Trophoblast cell (in vitro differentiated cells and primary cell): ENCODE measurements at regions not wholly inside any gene's neighbourhood (a gene's known extent, or its start where the extent isn't known, plus 50 kb on each side); places are given as distances from the start of the nearest gene placed in this dataset.

ENCODE experiments used
- DNase-seq, 2 donors: peaks; one replicate each; pipeline ENCODE4 v3.0.0-alpha.2; 2016
- H2AFZ ChIP-seq: 2 replicates; pipeline ENCODE4 v1.6.1; 2013; ENCODE audit warnings: low read length, moderate library complexity, mild to moderate bottlenecking; ENCODE audit not compliant: insufficient read depth, poor library complexity
- H2AK5ac ChIP-seq: 2 replicates; pipeline ENCODE4 v1.6.1; 2013; ENCODE audit warnings: mild to moderate bottlenecking, low read length
- H2BK120ac ChIP-seq: 2 replicates; pipeline ENCODE4 v1.6.1; 2013; ENCODE audit warnings: low read length, mild to moderate bottlenecking, moderate library complexity; ENCODE audit not compliant: insufficient read depth, poor library complexity
- H2BK12ac ChIP-seq: 2 replicates; pipeline ENCODE4 v1.6.1; 2013; ENCODE audit warnings: mild to moderate bottlenecking, low read length, moderate library complexity
- H2BK5ac ChIP-seq: 2 replicates; pipeline ENCODE4 v1.6.1; 2013; ENCODE audit warnings: low read length, low read depth, moderate library complexity, mild to moderate bottlenecking; ENCODE audit not compliant: poor library complexity
- H3K14ac ChIP-seq: 2 replicates; pipeline ENCODE4 v1.6.1; 2013; ENCODE audit warnings: mild to moderate bottlenecking, low read length
- H3K18ac ChIP-seq: 2 replicates; pipeline ENCODE4 v1.6.1; 2013; ENCODE audit warnings: mild to moderate bottlenecking, low read length
- H3K23ac ChIP-seq: 2 replicates; pipeline ENCODE4 v1.6.1; 2013; ENCODE audit warnings: low read length
- H3K27ac ChIP-seq: 2 replicates; pipeline ENCODE4 v1.5.1; 2013; ENCODE audit warnings: low read depth, mild to moderate bottlenecking, inconsistent platforms, low read length, moderate library complexity
- H3K27me3 ChIP-seq: 2 replicates; pipeline ENCODE4 v1.6.1; 2013; ENCODE audit warnings: inconsistent platforms, mild to moderate bottlenecking, low read length, moderate library complexity; ENCODE audit not compliant: insufficient read depth
- H3K36me3 ChIP-seq, 2 experiments: 1 replicate in 1 of 2; 2 replicates in 1 of 2; pipeline ENCODE4 v1.6.1; 2013; ENCODE audit warnings: low read length in 2 of 2, mild to moderate bottlenecking in 2 of 2, moderate library complexity in 1 of 2; ENCODE audit not compliant: insufficient read depth in 2 of 2, control insufficient read depth in 1 of 2
- H3K4ac ChIP-seq: 2 replicates; pipeline ENCODE4 v1.6.1; 2013; ENCODE audit warnings: low read depth, mild to moderate bottlenecking, low read length, moderate library complexity
- H3K4me1 ChIP-seq, 2 experiments: 1 replicate in 1 of 2; 2 replicates in 1 of 2; pipeline ENCODE4 v1.6.1; 2013; ENCODE audit warnings: low read length in 2 of 2, mild to moderate bottlenecking in 2 of 2, moderate library complexity in 1 of 2; ENCODE audit not compliant: insufficient read depth in 2 of 2, control insufficient read depth in 1 of 2
- H3K4me2 ChIP-seq: 2 replicates; pipeline ENCODE4 v1.6.1; 2013; ENCODE audit warnings: inconsistent platforms, mild to moderate bottlenecking, low read length, moderate library complexity
- H3K4me3 ChIP-seq: 2 replicates; pipeline ENCODE4 v1.5.1; 2013; ENCODE audit warnings: mild to moderate bottlenecking, low read depth, low read length, inconsistent platforms
- H3K79me1 ChIP-seq: one replicate; pipeline ENCODE4 v1.6.1; 2013; ENCODE audit warnings: low read length
- H3K79me2 ChIP-seq: 2 replicates; pipeline ENCODE4 v1.6.1; 2013; ENCODE audit warnings: low read length, mild to moderate bottlenecking; ENCODE audit not compliant: control insufficient read depth, insufficient read depth, poor library complexity
- H3K9ac ChIP-seq: 2 replicates; pipeline ENCODE4 v1.6.1; 2013; ENCODE audit warnings: mild to moderate bottlenecking, low read length
- H3K9me3 ChIP-seq: 2 replicates; pipeline ENCODE4 v1.6.1; 2013; ENCODE audit warnings: low read depth, mild to moderate bottlenecking, control low read depth, inconsistent platforms, low read length; ENCODE audit not compliant: insufficient read depth
- H4K12ac ChIP-seq: 2 replicates; pipeline ENCODE4 v1.6.1; 2013; ENCODE audit warnings: low read depth, mild to moderate bottlenecking, low read length, moderate library complexity
- H4K8ac ChIP-seq: 2 replicates; pipeline ENCODE4 v1.6.1; 2013; ENCODE audit warnings: low read depth, mild to moderate bottlenecking, low read length, moderate library complexity
- H4K91ac ChIP-seq: one replicate; pipeline ENCODE4 v1.6.1; 2013; ENCODE audit warnings: low read depth, mild to moderate bottlenecking, low read length, moderate library complexity
- WGBS: extraction: QIAGEN DNeasy Blood & Tissue Kit; methylation state at CpG from one replicate; pipeline ENCODE4 v1.1.7; 2013; ENCODE audit warnings: missing lambda C conversion rate; ENCODE audit not compliant: insufficient read length, insufficient coverage; ENCODE audit errors: extremely low coverage; 5-methylcytosine and 5-hydroxymethylcytosine counted together

DNA sequence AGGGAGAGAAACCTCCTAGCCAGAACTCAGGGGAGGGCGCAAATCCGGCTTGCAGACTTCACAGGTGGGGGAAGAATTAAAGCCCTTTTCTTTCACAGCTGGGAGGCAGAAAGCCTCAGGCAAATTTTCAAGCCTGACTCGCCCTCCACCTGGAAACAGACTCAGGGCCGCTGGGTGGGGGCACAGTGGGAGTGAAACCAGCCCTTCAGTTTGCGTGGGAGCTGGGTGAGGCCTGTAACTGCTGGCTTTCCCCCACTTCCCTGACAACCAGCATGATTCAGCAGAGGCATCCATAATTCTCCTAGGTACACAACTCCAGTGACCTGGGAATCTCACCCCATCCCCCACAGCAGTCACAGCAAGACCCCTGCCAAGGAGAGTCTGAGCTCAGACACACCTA, 206.9 kb upstream of the INTU start:
- Histone ChIP-seq H3K36me3 (no peaks in the 10 kb centered on the region), H3K23ac (no peak overlapping the region), H3K27ac (no peak overlapping the region), H3K4me1 (peaks cover 0 to 6% of the 10 kb centered on the region in 2 experiments), H2AFZ (no peak overlapping the region), H2BK5ac (no peak overlapping the region), H3K4me3 (no peak overlapping the region), H3K79me2 (no peaks in the 10 kb centered on the region), H3K9ac (no peak overlapping the region), H4K12ac (no peak overlapping the region), H3K14ac (no peak overlapping the region), H2BK120ac (no peak overlapping the region), H3K27me3 (no peaks in the 10 kb centered on the region), H3K4me2 (no peak overlapping the region), H3K9me3 (no peaks in the 10 kb centered on the region), H2BK12ac (no peak overlapping the region), H4K91ac (no peak overlapping the region), H4K8ac (no peak overlapping the region), H3K79me1 (no peaks in the 10 kb centered on the region), H3K4ac (no peak overlapping the region), H3K18ac (no peak overlapping the region), H2AK5ac (no peak overlapping the region)
- peak in 1 of 2 donors; percentile 20 for DNase-seq
- no CpG with 5 or more reads among the region's 5 CpGs for WGBS

DNA sequence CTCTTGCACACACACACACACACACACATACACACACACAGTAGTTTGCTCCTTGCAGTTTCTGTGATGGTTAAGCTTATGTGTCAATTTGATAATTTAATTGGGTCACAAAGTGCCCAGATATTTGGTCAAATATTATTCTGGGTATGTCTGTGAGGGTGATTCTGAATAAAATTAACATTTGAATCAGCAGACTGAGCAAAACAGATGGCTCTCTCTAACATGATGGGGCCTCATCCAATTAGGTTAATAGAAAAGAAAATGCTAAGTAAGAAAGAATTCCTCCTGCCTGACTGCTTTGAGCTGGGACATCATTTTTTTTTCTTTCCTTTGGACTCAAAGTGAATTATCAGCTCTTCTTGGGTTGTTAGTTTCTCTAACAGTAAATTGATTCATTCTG, 191.2 kb upstream of the INTU start:
- H3K36me3 ChIP-seq = no peaks in the 10 kb centered on the region
- H2BK120ac ChIP-seq = no peak overlapping the region
- H3K4ac ChIP-seq = no peak overlapping the region
- H2BK5ac ChIP-seq = no peak overlapping the region
- no peak overlapping the region for H3K9ac ChIP-seq
- no peak overlapping the region for H3K4me2 ChIP-seq
- no peak overlapping the region for H2AK5ac ChIP-seq
- no peaks in the 10 kb centered on the region for H3K79me1 ChIP-seq
- H3K27ac ChIP-seq = no peak overlapping the region
- no peak overlapping the region for H2BK12ac ChIP-seq
- no peak for DNase-seq
- no peak overlapping the region for H3K14ac ChIP-seq
- H3K9me3 ChIP-seq = no peaks in the 10 kb centered on the region
- H3K79me2 ChIP-seq = no peaks in the 10 kb centered on the region
- H3K18ac ChIP-seq = no peak overlapping the region
- no peak overlapping the region for H4K8ac ChIP-seq
- no peak overlapping the region for H4K91ac ChIP-seq
- no peaks in the 10 kb centered on the region for H3K27me3 ChIP-seq
- H3K4me3 ChIP-seq = no peak overlapping the region
- no peaks in the 10 kb centered on the region for H3K4me1 ChIP-seq
- H2AFZ ChIP-seq = no peak overlapping the region
- H4K12ac ChIP-seq = no peak overlapping the region
- H3K23ac ChIP-seq = no peak overlapping the region

DNA sequence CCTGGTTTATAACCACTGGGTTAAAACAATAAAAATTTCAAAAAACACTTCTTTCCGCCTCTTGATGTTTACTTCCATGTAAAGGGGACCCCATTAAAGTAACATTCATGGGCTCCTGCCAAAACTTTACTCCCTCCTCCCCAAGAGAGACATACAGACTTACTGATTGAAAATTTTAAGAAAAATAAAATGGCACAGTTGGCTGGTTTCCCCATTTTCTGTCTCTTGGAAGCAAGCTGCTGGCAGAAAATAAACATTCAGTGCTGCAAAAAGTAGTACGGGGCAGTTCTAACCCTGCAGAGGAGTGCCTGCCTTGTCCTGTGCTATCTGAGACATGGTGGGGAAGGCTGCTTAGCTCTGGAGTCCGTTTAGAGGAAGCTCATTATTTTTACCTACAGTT, 187.3 kb upstream of the INTU start:
- H3K36me3 ChIP-seq = no peaks in the 10 kb centered on the region
- no peaks in the 10 kb centered on the region for H3K27me3 ChIP-seq
- no peak overlapping the region for H3K4me3 ChIP-seq
- H4K8ac ChIP-seq = no peak overlapping the region
- no peaks in the 10 kb centered on the region for H3K79me2 ChIP-seq
- H3K14ac ChIP-seq = no peak overlapping the region
- H3K27ac ChIP-seq = no peak overlapping the region
- no peak overlapping the region for H3K4ac ChIP-seq
- no peaks in the 10 kb centered on the region for H3K9me3 ChIP-seq
- DNase-seq = no peak
- H2AFZ ChIP-seq = no peak overlapping the region
- no peaks in the 10 kb centered on the region for H3K4me1 ChIP-seq
- no peak overlapping the region for H3K9ac ChIP-seq
- WGBS = no CpG with 5 or more reads among the region's 3 CpGs
- H4K91ac ChIP-seq = no peak overlapping the region
- no peak overlapping the region for H4K12ac ChIP-seq
- H3K18ac ChIP-seq = no peak overlapping the region
- no peak overlapping the region for H3K4me2 ChIP-seq
- H2BK120ac ChIP-seq = no peak overlapping the region
- H2BK12ac ChIP-seq = no peak overlapping the region
- H2BK5ac ChIP-seq = no peak overlapping the region
- no peak overlapping the region for H2AK5ac ChIP-seq
- H3K79me1 ChIP-seq = no peaks in the 10 kb centered on the region
- no peak overlapping the region for H3K23ac ChIP-seq

DNA sequence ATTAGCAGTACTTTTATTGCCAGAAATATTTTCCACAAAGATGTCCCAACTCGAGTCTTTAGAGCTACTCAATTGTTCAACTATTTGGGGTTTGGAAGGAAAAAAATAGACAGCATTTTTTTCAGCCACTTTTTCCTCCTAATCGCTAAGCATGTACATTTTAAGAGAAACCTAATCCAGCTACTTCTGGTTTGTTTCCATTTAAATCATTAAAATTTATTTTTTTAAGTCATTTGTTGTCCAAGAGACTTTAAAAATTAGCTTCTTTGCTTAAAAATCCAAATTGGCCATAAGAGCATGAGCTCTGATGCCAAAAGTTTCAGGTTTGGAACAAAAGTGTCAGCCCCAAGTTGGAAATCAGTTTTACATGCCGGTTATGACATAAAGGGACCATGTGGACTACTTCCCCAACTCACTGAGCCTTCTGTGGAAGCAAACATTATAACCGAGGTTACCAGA, 186.3 kb upstream of the INTU start:
- no peaks in the 10 kb centered on the region for H3K79me1 ChIP-seq
- no CpG with 5 or more reads among the region's 4 CpGs for WGBS
- no peak overlapping the region for H4K12ac ChIP-seq
- H3K18ac ChIP-seq = no peak overlapping the region
- H3K27me3 ChIP-seq = no peaks in the 10 kb centered on the region
- no peak overlapping the region for H3K23ac ChIP-seq
- H3K9me3 ChIP-seq = no peaks in the 10 kb centered on the region
- no peak overlapping the region for H3K14ac ChIP-seq
- H4K8ac ChIP-seq = no peak overlapping the region
- no peaks in the 10 kb centered on the region for H3K79me2 ChIP-seq
- no peaks in the 10 kb centered on the region for H3K4me1 ChIP-seq
- no peak overlapping the region for H2AFZ ChIP-seq
- DNase-seq = no peak
- no peak overlapping the region for H3K9ac ChIP-seq
- no peak overlapping the region for H2BK12ac ChIP-seq
- no peak overlapping the region for H2AK5ac ChIP-seq
- no peak overlapping the region for H4K91ac ChIP-seq
- H3K36me3 ChIP-seq = no peaks in the 10 kb centered on the region
- no peak overlapping the region for H2BK120ac ChIP-seq
- no peak overlapping the region for H2BK5ac ChIP-seq
- no peak overlapping the region for H3K4ac ChIP-seq
- no peak overlapping the region for H3K4me2 ChIP-seq
- no peak overlapping the region for H3K27ac ChIP-seq
- H3K4me3 ChIP-seq = no peak overlapping the region
